H9 (cell line): ENCODE measurements at regions not wholly inside any gene's neighbourhood (a gene's known extent, or its start where the extent isn't known, plus 50 kb on each side); places are given as distances from the start of the nearest gene placed in this dataset.

ENCODE experiments used
- DNase-seq: peaks from one replicate; pipeline ENCODE4 v3.0.0-alpha.2; 2017
- H2AFZ ChIP-seq: one replicate; pipeline ENCODE4 v1.6.1; 2013; ENCODE audit warnings: mild to moderate bottlenecking, low read length, control low read depth, moderate library complexity
- H2AK5ac ChIP-seq: 2 replicates; pipeline ENCODE4 v1.6.1; 2013; ENCODE audit warnings: low read length, control low read depth, mixed read lengths; ENCODE audit not compliant: insufficient read length
- H2BK120ac ChIP-seq: one replicate; pipeline ENCODE4 v1.6.1; 2013; ENCODE audit warnings: low read depth, mild to moderate bottlenecking, low read length, control low read depth, inconsistent platforms; ENCODE audit not compliant: poor library complexity, severe bottlenecking
- H2BK12ac ChIP-seq: 2 replicates; pipeline ENCODE4 v1.6.1; 2013; ENCODE audit warnings: low read length, control low read depth, mixed read lengths, low read depth; ENCODE audit not compliant: insufficient read length
- H2BK15ac ChIP-seq: 2 replicates; pipeline ENCODE4 v1.6.1; 2013; ENCODE audit warnings: low read depth, low read length, control low read depth
- H2BK20ac ChIP-seq: one replicate; pipeline ENCODE4 v1.6.1; 2013; ENCODE audit warnings: low read depth, mild to moderate bottlenecking, low read length, control low read depth, inconsistent platforms; ENCODE audit not compliant: poor library complexity, severe bottlenecking
- H2BK5ac ChIP-seq: 2 replicates; pipeline ENCODE4 v1.6.1; 2013; ENCODE audit warnings: low read length, control low read depth, mixed read lengths; ENCODE audit not compliant: insufficient read length
- H3K14ac ChIP-seq: 2 replicates; pipeline ENCODE4 v1.6.1; 2013; ENCODE audit warnings: low read length, control low read depth; ENCODE audit not compliant: insufficient read depth
- H3K18ac ChIP-seq: 2 replicates; pipeline ENCODE4 v1.6.1; 2013; ENCODE audit warnings: low read depth, mild to moderate bottlenecking, mixed read lengths, low read length, control low read depth; ENCODE audit not compliant: insufficient read length
- H3K23ac ChIP-seq: 2 replicates; pipeline ENCODE4 v1.6.1; 2013; ENCODE audit warnings: low read length, control low read depth, mixed read lengths, low read depth; ENCODE audit not compliant: insufficient read length
- H3K23me2 ChIP-seq: 2 replicates; pipeline ENCODE4 v1.6.1; 2013; ENCODE audit warnings: low read depth, mild to moderate bottlenecking, mixed read lengths, low read length, control low read depth; ENCODE audit not compliant: insufficient read length, poor library complexity, severe bottlenecking
- H3K27ac ChIP-seq: 2 replicates; pipeline ENCODE4 v1.5.1; 2013; ENCODE audit warnings: low read length, control low read depth, mixed read lengths, low read depth; ENCODE audit not compliant: insufficient read length
- H3K27me3 ChIP-seq: 2 replicates; pipeline ENCODE4 v1.6.1; 2013; ENCODE audit warnings: low read length, control low read depth, inconsistent platforms; ENCODE audit not compliant: insufficient read depth
- H3K4ac ChIP-seq: 2 replicates; pipeline ENCODE4 v1.6.1; 2013; ENCODE audit warnings: low read depth, mild to moderate bottlenecking, control low read depth, inconsistent platforms, low read length, moderate library complexity
- H3K4me1 ChIP-seq: 2 replicates; pipeline ENCODE4 v1.6.1; 2013; ENCODE audit warnings: low read length, control low read depth, inconsistent platforms; ENCODE audit not compliant: insufficient read depth
- H3K4me2 ChIP-seq: 2 replicates; pipeline ENCODE4 v1.6.1; 2013; ENCODE audit warnings: low read length, control low read depth, mixed read lengths; ENCODE audit not compliant: insufficient read length, insufficient read depth
- H3K56ac ChIP-seq: 2 replicates; pipeline ENCODE4 v1.6.1; 2013; ENCODE audit warnings: low read depth, mild to moderate bottlenecking, mixed read lengths, low read length, control low read depth; ENCODE audit not compliant: insufficient read length
- H3K79me1 ChIP-seq: 2 replicates; pipeline ENCODE4 v1.6.1; 2013; ENCODE audit warnings: low read depth, mild to moderate bottlenecking, moderate library complexity, low read length, control low read depth, inconsistent platforms; ENCODE audit not compliant: insufficient read depth, poor library complexity, severe bottlenecking
- H3K79me2 ChIP-seq: 2 replicates; pipeline ENCODE4 v1.6.1; 2013; ENCODE audit warnings: low read length, control low read depth, inconsistent platforms; ENCODE audit not compliant: insufficient read depth
- H3K9ac ChIP-seq: 2 replicates; pipeline ENCODE4 v1.6.1; 2013; ENCODE audit warnings: low read length, control low read depth, mixed read lengths; ENCODE audit not compliant: insufficient read length; ENCODE audit errors: extremely low read depth
- H3K9me3 ChIP-seq: one replicate; pipeline ENCODE4 v1.6.1; 2013; ENCODE audit warnings: low read depth, low read length, inconsistent platforms; ENCODE audit not compliant: control insufficient read depth
- H3T11ph ChIP-seq: one replicate; pipeline ENCODE4 v1.6.1; 2013; ENCODE audit warnings: mild to moderate bottlenecking, low read length, control low read depth, inconsistent platforms
- H4K20me1 ChIP-seq: one replicate; pipeline ENCODE4 v1.6.1; 2013; ENCODE audit not compliant: control insufficient read depth, insufficient read length, insufficient read depth
- H4K5ac ChIP-seq: 2 replicates; pipeline ENCODE4 v1.6.1; 2013; ENCODE audit warnings: low read depth, mild to moderate bottlenecking, mixed read lengths, low read length, control low read depth; ENCODE audit not compliant: insufficient read length
- H4K8ac ChIP-seq: replicated peaks from 2 replicates; pipeline ENCODE4 v1.6.1; 2013; ENCODE audit warnings: low read length, control low read depth, mixed read lengths, low read depth; ENCODE audit not compliant: insufficient read length
- H4K91ac ChIP-seq: 2 replicates; pipeline ENCODE4 v1.6.1; 2013; ENCODE audit warnings: low read depth, mild to moderate bottlenecking, moderate library complexity, mixed read lengths, low read length, control low read depth; ENCODE audit not compliant: insufficient read length
- H3K27ac Mint-ChIP-seq, 3 experiments: 2 replicates in 2 of 3; 3 replicates in 1 of 3; pipeline ENCODE4 v1.8.0; 2020 to 2021; ENCODE audit warnings: mixed read lengths in 3 of 3, mild to moderate bottlenecking in 1 of 3, moderate library complexity in 1 of 3
- H3K27me3 Mint-ChIP-seq: 2 replicates; pipeline ENCODE4 v1.8.0; 2021; ENCODE audit warnings: low read depth, mild to moderate bottlenecking, moderate library complexity, mixed read lengths
- H3K36me3 Mint-ChIP-seq, 3 experiments: 2 replicates in 2 of 3; 3 replicates in 1 of 3; pipeline ENCODE4 v1.8.0; 2020 to 2021; ENCODE audit warnings: low read depth in 3 of 3, mixed read lengths in 3 of 3; ENCODE audit not compliant: insufficient read depth in 1 of 3
- H3K4me1 Mint-ChIP-seq, 2 experiments: 2 replicates each; pipeline ENCODE4 v1.8.0; 2020; ENCODE audit warnings: mixed read lengths in 2 of 2
- H3K4me3 Mint-ChIP-seq, 2 experiments: 2 replicates in 1 of 2; 3 replicates in 1 of 2; pipeline ENCODE4 v1.8.0; 2020 to 2021; ENCODE audit warnings: mild to moderate bottlenecking in 2 of 2, mixed read lengths in 2 of 2, moderate library complexity in 1 of 2
- H3K9me3 Mint-ChIP-seq, 2 experiments: 2 replicates in 1 of 2; 3 replicates in 1 of 2; pipeline ENCODE4 v1.8.0; 2020; ENCODE audit warnings: mild to moderate bottlenecking in 2 of 2, mixed read lengths in 2 of 2, moderate library complexity in 1 of 2
- CTCF ChIP-seq: fragments of 200-600 bp; sonication (generic); conservative IDR thresholded peaks from 3 replicates; pipeline ENCODE4 v1.8.0; 2021; ENCODE audit warnings: antibody characterized with exemption, mild to moderate bottlenecking
- WGBS: extraction: QIAGEN DNeasy Blood & Tissue Kit; methylation state at CpG from one replicate; pipeline ENCODE4 v1.1.7; 2013; ENCODE audit warnings: missing lambda C conversion rate, low lambda C conversion rate, mixed read lengths; ENCODE audit not compliant: insufficient read length; ENCODE audit errors: extremely low coverage; 5-methylcytosine and 5-hydroxymethylcytosine counted together

GRCh38 chr12:102533483-102534215, 53.3 kb upstream of the IGF1 start:
- no peak for DNase-seq
- Histone ChIP-seq H3K79me2 (no peaks in the 10 kb centered on the region), H3K56ac (no peak overlapping the region), H3K14ac (no peak overlapping the region), H3K9me3 (no peaks in the 10 kb centered on the region), H3K4me2 (no peak overlapping the region), H2BK15ac (no peak overlapping the region), H3T11ph (no peak overlapping the region), H4K91ac (no peak overlapping the region), H2BK120ac (no peak overlapping the region), H3K4me1 (no peaks in the 10 kb centered on the region), H4K5ac (no peak overlapping the region), H3K27ac (no peak overlapping the region), H2AK5ac (no peak overlapping the region), H3K23ac (no peak overlapping the region), H2BK5ac (no peak overlapping the region), H3K79me1 (no peaks in the 10 kb centered on the region), H2BK12ac (no peak overlapping the region), H3K23me2 (no peaks in the 10 kb centered on the region), H2AFZ (no peak overlapping the region), H4K8ac (no peak overlapping the region), H2BK20ac (no peak overlapping the region), H3K9ac (no peak overlapping the region), H3K4ac (no peak overlapping the region), H3K18ac (no peak overlapping the region), H3K27me3 (no peaks in the 10 kb centered on the region), H4K20me1 (no peaks in the 10 kb centered on the region)
- no peaks in the 10 kb centered on the region; a peak in 2 of 5 replicates for H3K9me3 Mint-ChIP-seq
- peaks cover 6 to 9% of the 10 kb centered on the region in 2 experiments; a peak in 3 of 4 replicates for H3K4me1 Mint-ChIP-seq
- no peaks in the 10 kb centered on the region; the same call in none of the 2 replicates for H3K27me3 Mint-ChIP-seq
- H3K36me3 Mint-ChIP-seq = no peaks in the 10 kb centered on the region
- H3K4me3 Mint-ChIP-seq = no peak overlapping the region
- WGBS = no CpG with 5 or more reads among the region's 9 CpGs
- peak overlapping the region in 1 of 3 experiments; percentile 31; a peak in 1 of 7 replicates for H3K27ac Mint-ChIP-seq
- TF ChIP-seq CTCF = no peak
